GM13976 (cell line): ENCODE measurements at regions not wholly inside any gene's neighbourhood (a gene's known extent, or its start where the extent isn't known, plus 50 kb on each side); places are given as distances from the start of the nearest gene placed in this dataset.

Experiments used
- DNase-seq: peaks from one replicate; pipeline ENCODE4 v3.0.0; 2012; ENCODE audit warnings: low spot score
- CTCF ChIP-seq: IDR thresholded peaks from 2 replicates; pipeline ENCODE4 v1.5.1; 2012; ENCODE audit warnings: borderline replicate concordance, mild to moderate bottlenecking; ENCODE audit not compliant: insufficient read depth; ENCODE audit errors: extremely low read depth, missing control alignments, control extremely low read depth
- in situ Hi-C: fragments of 300-500 bp; cut with MboI; formaldehyde crosslinking; loops from one replicate; pipeline ENCODE4 v1.12.0; 2022; ENCODE audit warnings: low sequenced_read_pairs, mixed read lengths, inconsistent platforms; ENCODE audit not compliant: unreplicated experiment

DNA sequence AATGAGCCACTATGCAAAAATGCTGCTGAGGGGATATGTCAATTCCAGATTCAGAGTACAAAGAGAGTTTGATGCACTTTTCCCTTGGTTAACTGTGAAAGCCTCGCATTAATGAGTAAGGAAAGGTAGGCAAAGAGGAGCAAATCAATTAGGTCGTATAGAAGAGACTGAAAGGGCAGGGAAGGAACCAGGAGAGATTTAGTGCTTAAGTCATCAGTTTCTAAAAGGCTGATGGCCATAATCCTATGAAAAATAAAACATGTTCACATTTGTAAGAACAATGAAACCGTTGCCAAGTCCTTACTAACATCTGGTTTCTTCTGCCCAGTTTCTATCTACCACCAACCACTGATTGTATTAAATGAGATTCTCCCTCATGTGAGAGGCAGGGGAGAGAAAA lies 118.4 kb upstream of the PALMD start:
- in situ Hi-C loops = no loop called here
- no peak for TF ChIP-seq CTCF
- DNase-seq = no peak

DNA sequence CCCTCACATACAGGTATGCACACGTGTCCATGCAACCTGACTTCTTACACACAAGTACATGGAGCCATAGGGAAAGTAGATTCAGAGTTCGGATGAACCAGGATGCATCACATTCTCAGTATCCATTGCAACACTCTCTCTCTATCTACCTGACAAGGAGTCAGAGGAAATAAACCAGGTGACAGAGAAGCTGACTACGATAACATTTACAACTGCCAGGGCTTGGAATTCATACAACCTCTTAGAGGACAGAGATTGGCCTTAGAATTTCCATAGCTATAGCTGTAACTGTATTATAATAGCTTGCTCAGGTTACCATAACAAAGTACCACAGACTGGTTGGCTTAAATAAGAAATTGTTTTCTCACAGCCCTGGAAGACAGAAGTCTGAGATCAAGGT lies 116.9 kb upstream of the PALMD start:
- in situ Hi-C loops = no loop called here
- no peak for TF ChIP-seq CTCF

GRCh38 chr1:99531578-99532275 lies 114.2 kb upstream of the PALMD start:
- no peak for DNase-seq
- in situ Hi-C loops = no loop called here
- no peak for TF ChIP-seq CTCF

More for the DNA sequence above, 116.9 kb upstream of the PALMD start:
- no peak for DNase-seq

- no peak for TF ChIP-seq CTCF
- DNase-seq = no peak
- in situ Hi-C loops = no loop called here
Observed at GRCh38 chr1:99532276-99532580, 113.7 kb upstream of the PALMD start.

DNA sequence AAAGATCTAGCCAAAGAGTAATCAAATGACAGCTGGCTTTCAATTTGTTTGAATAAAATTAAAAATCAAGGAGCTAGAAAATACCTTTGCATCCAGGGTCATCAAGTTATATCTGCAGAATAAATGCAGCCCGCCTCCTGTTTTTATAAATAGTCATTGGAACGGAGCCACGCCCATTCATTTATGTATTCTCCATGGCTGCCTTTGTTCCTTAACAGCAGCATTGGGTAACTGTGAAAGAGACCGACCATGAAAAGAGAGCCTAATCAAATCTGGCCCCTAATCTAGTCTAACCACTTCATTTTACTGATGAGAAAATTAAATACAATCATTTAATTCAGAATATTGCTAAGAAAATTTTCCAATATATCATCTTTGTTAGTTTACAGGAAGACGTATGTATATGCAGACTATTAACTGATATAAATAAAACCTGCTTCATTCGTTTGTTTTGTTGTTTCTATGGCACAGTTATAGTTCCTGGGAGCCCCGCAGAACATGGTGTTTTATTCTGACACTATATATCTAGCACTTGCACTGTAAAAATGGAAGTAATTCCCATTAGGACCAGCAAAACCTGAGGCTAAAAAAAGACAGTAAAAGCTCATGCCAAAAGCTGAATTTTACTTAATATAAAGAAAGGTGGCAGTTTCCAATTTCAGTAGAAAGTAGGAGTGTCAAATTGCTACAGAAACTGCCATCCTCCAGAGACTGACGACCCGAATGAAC lies 111.8 kb upstream of the PALMD start:
- no peak for TF ChIP-seq CTCF
- in situ Hi-C loops = no loop called here
- no peak for DNase-seq

GRCh38 chr1:99534638-99534930 lies 111.3 kb upstream of the PALMD start:
- DNase-seq = no peak
- no peak for TF ChIP-seq CTCF
- in situ Hi-C loops = no loop called here
